Fibroblast of skin of left biceps (primary cell): ENCODE measurements at regions not wholly inside any gene's neighbourhood (a gene's known extent, or its start where the extent isn't known, plus 50 kb on each side); places are given as distances from the start of the nearest gene placed in this dataset.

Experiments
- DNase-seq, 2 experiments: peaks; one replicate each; pipeline ENCODE4 v3.0.0-alpha.2; 2013; ENCODE audit warnings: low read depth in 2 of 2

DNA sequence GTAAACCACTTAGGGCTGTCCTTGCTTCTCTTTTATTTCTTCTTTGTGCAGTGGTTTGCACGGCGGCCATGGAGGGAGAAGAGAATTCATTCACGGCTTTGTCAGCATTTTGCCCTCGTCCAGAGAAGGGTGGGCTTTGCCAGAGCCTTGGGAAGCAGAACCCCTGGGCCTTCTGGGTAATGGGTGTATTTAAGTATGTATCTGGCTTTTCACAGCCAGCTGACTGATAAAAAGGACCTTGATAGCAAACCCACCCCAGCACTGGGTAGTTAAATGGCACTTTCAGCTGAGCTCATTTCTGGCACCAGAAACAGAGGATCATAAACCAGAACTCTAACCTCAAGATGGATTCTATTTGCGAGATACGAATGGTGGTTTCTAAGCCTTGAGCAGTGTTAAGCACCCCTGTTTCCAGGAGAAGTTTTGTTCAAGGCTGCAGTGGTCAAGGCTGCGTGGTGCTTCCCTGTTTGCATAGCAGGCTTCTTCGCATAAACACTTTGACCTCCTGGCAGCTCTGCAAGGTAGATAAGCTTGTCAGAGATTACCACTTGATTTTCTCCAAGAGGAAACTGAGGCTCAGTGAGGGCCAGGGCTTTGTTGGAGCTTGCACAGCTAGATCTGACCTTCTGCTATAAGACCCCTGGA lies 441.6 kb upstream of the KLF4 start:
- DNase-seq = no peak

DNA sequence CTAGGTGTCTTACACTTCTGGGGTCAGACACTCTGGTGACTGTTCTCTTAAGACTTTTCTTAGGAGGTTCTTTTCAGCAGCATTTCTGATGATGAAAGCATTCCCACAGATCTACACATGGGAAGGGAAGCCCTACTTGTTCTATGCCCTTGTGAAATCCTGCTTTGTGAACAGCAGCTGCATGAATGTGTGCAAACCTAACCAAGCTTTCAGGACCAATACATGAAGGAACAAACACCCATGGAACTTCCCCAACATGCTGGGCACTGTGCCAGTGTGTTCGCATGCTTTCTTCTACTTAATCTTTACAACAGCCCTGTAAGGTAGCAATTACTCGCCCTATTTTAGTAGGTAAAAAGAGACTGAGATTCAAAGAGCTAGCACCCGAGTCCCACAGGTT lies 439.9 kb upstream of the KLF4 start:
- peak in 1 of 2 experiments; percentile 43 for DNase-seq

DNA sequence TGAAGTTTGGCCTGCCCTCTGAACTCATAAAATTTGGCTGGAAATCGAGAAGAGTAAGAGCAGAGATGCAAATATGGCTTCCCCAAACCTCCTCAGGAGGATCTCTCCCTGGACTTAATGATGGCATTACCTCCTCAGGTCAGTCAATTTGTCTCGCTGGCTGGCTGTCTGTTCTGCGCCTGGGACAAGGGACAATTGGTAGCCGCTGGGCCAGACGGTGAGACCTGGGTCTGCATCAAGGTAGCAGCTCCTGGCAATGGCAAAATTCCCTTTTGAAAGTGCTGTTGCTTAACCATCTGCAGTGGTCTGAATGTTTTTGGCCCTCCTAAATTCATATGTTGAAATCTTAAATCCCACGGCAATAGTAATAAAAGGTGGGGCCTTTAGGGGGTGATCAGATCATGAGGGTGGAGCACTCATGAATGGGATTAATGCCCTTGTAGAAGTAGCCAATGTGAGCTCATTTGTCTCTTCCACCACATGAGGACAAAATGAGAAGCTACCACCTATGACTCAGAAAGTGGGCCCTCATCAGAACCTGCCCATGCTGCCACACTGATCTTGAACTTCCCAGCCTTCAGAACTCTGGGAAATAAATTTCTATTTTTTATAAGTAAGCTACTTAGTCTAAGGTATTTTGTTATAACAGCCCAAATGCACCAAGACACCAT lies 439.3 kb upstream of the KLF4 start:
- no peak for DNase-seq

GRCh38 chr9:107927276-107927675 lies 437.7 kb upstream of the KLF4 start:
- no peak for DNase-seq

DNA sequence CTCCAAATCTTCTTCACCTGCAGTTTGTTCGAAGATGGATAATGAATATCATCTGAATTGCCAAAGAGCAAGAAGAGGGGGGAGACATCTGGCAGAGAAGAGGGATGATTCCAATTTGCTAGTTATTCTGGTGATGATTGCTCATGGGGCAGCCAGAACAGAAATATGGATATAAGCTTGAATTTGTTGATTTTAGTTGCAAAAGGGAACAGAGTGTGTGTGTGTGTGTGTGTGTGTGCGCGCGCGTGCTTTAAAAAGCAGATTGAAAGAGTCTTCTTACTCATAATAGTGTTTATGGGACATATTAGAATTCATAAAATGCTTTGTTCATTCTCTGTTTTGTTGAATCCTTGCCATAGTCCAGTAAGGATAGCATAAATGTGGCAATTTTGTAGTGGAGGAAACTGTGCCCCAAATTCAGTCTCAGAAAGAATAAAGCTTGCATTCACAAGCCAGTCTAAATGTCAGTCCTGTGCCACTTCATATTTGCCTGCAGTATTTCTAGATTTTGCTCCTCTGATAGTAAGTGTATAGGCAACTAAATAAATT lies 436.3 kb upstream of the KLF4 start:
- DNase-seq = peak in 1 of 2 experiments; percentile 54

GRCh38 chr9:107922260-107922659 lies 432.7 kb upstream of the KLF4 start:
- no peak for DNase-seq

- no peak for DNase-seq
Observed at GRCh38 chr9:107919263-107919662, 429.7 kb upstream of the KLF4 start.

- DNase-seq = no peak
Observed at GRCh38 chr9:107918749-107919148, 429.2 kb upstream of the KLF4 start.

DNA sequence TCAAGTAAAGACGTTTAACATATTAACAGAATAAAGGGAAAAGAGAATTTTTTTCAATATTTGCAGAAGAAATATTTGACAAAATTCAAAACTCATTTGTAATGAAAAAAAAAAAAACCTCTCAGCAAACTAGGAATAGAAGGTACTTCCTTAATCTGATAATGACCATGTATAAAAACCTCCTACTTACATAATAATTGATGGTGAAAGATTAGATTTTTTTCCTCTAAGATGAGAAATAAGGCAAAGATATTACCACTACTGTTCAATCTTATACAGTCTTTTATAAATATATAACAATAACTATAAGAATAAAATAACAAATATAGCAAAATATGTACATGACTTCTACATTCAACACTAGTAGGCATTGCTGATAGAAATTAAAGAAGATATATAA lies 424.6 kb upstream of the KLF4 start:
- no peak for DNase-seq

DNA sequence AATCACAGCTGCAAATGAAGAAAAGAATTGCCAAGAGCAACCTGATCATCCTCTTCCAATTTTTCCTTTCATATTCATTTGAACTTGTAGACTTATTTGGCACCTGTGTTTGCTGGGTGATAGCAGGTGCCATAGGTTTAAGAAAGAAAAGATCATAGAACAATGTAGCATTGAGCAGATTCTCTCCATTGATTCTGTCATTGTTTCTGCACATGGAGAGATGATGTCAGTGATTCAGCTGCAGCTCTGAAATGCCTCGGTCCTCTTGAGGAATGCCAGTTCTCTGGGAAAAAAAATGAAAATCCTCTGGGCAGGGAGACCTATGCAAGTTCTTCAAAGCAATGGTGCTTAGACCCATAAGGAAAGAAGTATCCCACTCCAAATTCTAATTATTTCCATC lies 418.1 kb upstream of the KLF4 start:
- no peak for DNase-seq

- no peak for DNase-seq
Observed at GRCh38 chr9:107907255-107907654, 417.7 kb upstream of the KLF4 start.

GRCh38 chr9:107906074-107906473 lies 416.5 kb upstream of the KLF4 start:
- no peak for DNase-seq

GRCh38 chr9:107905308-107906020 lies 415.9 kb upstream of the KLF4 start:
- no peak for DNase-seq

GRCh38 chr9:107899961-107900330 lies 410.4 kb upstream of the KLF4 start:
- DNase-seq = no peak

- DNase-seq = no peak
Observed at GRCh38 chr9:107898761-107899160, 409.2 kb upstream of the KLF4 start.

DNA sequence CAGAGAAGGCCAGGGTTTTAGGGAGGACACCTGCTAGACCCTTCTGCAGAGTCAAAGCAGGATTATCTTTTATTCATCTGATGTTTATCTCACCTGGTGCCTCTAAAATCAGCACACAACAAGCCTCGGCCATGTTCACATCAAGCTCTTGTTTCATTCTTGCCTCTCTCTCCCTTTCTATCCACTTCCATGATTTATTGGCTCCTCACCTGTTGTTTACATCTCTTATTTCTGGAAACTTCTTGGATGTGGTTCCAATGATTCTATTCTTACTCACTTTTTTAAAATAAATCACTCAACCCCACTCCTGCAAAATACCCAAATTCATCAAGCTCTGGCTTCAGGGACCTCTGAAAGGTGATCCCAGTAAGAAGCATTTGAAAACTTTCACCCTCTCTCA lies 407.0 kb upstream of the KLF4 start:
- no peak for DNase-seq

DNA sequence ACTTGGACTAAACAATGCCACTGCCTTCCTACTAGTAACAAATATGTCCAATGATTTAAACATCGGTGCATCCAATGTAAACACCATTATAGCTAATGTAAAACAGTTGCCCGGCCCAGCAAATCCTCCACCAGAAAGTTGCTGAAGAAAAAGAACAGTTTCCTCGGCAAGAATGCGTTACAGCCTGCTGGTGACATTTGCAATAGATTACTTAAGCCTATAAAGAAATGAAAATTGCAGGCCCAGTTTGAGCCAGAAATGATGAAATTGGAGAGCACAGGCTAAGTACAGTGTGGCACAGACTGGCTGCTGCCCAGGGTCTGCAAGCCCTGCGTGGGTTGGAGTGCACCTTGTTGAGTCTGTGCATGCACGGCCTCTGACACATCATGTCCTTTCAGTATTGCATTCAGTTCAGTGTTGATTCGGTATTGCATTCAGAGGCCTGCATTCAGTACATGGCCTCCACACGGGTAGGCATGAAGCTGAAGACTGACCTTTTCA lies 406.0 kb upstream of the KLF4 start:
- DNase-seq = peak; percentile 38 to 42

DNA sequence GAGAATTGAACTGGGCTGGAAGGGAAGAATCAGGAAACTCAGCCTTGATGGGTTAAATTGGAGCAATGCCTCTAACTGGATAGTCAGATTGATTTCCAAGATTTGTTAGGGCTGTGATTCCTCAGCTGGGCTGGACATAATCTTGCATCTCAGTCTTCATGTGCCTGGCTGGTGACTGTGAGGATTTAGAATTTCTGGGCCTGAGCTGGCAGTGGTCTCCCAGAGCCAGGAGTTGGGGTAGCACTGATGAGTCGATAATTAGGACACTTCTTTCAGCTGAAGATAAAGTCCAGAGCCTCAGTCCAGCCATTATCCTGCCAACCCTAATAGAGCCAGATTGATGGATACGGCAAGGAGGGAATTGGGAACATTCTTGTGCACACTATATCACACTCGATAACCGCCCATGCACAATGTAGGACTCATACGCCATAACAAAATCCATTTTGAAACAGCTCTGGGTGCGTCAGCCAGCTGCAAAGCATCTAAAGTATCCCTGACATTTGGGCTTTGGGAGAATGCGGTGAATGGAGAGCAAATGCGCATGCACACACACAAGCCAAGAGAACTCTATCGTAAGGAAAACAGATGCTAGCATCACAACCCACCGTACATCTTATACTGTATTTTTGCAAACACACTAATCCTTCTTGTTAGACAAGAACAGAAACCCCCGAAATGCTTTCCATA lies 405.1 kb upstream of the KLF4 start:
- DNase-seq = peak; percentile 91 to 93

DNA sequence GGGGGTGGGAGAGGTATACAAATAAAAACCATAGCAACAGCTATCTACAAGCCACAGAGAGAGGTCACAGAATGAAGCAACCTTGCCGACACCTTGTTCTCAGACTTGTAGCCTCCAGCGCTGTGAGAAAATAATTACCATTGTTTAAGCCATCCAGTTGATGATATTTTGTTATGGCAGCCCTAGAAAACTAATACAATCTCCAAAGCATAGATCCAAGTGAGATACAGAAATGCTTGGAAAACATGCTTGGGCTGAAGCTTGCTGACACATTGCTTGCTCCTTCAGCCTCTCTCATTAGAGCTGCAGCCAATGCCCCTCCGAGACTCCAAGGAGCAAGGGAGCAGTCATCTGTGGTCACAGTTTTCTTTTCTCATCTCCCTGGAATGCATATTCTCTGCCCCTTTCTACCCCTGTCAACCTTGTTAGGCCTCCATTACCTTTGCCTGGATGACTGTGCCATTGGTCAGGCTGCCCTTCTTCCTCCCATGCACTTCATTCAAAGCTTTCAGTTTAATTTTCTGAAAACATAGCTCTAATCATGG lies 401.4 kb upstream of the KLF4 start:
- DNase-seq = no peak

DNA sequence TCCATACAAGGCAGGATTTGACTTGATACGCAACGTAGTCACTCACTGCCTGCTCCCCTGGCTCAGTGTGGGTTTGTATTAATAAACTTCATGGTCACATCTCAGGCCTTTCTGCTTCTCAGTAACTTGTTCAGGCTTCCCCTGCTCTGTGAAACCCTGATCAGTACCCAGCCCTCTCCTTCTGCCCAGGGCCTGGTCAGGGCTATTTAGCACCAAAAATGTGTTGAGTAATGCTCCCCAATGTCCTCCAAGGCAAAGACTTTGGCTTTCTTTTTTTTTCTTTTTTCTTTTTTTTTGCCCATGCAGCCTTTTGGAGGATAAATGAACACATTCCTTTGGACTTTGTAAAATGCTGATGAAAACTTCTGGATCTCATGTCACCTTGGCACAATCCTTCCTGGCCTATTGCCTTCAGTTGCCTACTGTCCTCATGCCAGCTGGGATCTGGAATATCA lies 399.2 kb upstream of the KLF4 start:
- no peak for DNase-seq

GRCh38 chr9:107886826-107887225 lies 397.3 kb upstream of the KLF4 start:
- DNase-seq = no peak
